Endothelial cell (in vitro differentiated cells): ENCODE measurements at regions not wholly inside any gene's neighbourhood (a gene's known extent, or its start where the extent isn't known, plus 50 kb on each side); places are given as distances from the start of the nearest gene placed in this dataset.
A peak's percentile ranks its signal among the peaks of the same experiment; 100 is the strongest.

Source experiments
- DNase-seq: peaks from one replicate; pipeline ENCODE4 v3.0.0; 2021; ENCODE audit warnings: low spot score
- H3K27ac Mint-ChIP-seq: one replicate; pipeline ENCODE4 v1.8.0; 2021; ENCODE audit warnings: mixed read lengths, inconsistent platforms; ENCODE audit not compliant: unreplicated experiment
- H3K27me3 Mint-ChIP-seq: one replicate; pipeline ENCODE4 v1.8.0; 2021; ENCODE audit warnings: mild to moderate bottlenecking, moderate library complexity, mixed read lengths, inconsistent platforms; ENCODE audit not compliant: unreplicated experiment
- H3K36me3 Mint-ChIP-seq: one replicate; pipeline ENCODE4 v1.8.0; 2021; ENCODE audit warnings: mild to moderate bottlenecking, low read depth, mixed read lengths, inconsistent platforms; ENCODE audit not compliant: unreplicated experiment
- H3K4me1 Mint-ChIP-seq: one replicate; pipeline ENCODE4 v1.8.0; 2021; ENCODE audit warnings: mild to moderate bottlenecking, mixed read lengths, inconsistent platforms; ENCODE audit not compliant: unreplicated experiment
- H3K4me3 Mint-ChIP-seq: one replicate; pipeline ENCODE4 v1.8.0; 2021; ENCODE audit warnings: mild to moderate bottlenecking, mixed read lengths, inconsistent platforms; ENCODE audit not compliant: unreplicated experiment
- H3K9me3 Mint-ChIP-seq: one replicate; pipeline ENCODE4 v1.8.0; 2021; ENCODE audit warnings: mixed read lengths, inconsistent platforms; ENCODE audit not compliant: unreplicated experiment
- CTCF ChIP-seq: fragments of 200-600 bp; sonication (generic); IDR thresholded peaks from one replicate; pipeline ENCODE4 v1.5.0; 2021; ENCODE audit warnings: antibody characterized with exemption; ENCODE audit not compliant: unreplicated experiment

DNA sequence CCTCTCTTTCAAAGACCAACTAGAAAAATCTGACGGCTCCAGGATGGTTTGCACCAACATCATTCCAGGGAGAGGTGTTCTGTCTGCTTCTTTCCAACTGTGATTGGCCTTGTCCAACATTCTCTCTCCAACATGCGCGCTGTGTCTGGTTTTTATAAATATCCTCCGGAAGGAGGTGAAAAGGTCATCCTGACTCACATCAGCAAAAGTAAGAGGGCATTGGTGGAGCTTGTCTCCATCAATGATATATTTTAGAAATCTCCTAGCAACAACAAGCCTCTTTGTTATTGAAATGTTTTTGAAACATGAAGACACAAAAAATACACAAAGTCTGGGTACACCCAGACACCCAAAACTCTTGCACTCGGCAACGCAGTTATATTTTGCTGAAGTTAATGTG lies 475.3 kb upstream of the JARID2 start:
- Mint-ChIP-seq H3K27me3 (peaks cover 3% of the 10 kb centered on the region), H3K36me3 (no peaks in the 10 kb centered on the region), H3K4me1 (peaks cover 21% of the 10 kb centered on the region), H3K9me3 (no peaks in the 10 kb centered on the region), H3K4me3 (no peak overlapping the region), H3K27ac (no peak overlapping the region)
- TF ChIP-seq CTCF = no peak
- DNase-seq = no peak

GRCh38 chr6:14771016-14771415 lies 474.9 kb upstream of the JARID2 start:
- H3K36me3 Mint-ChIP-seq = no peaks in the 10 kb centered on the region
- H3K4me1 Mint-ChIP-seq = peaks cover 17% of the 10 kb centered on the region
- H3K9me3 Mint-ChIP-seq = no peaks in the 10 kb centered on the region
- peaks cover 3% of the 10 kb centered on the region for H3K27me3 Mint-ChIP-seq
- no peak for TF ChIP-seq CTCF
- peak overlapping the region; percentile 42 for H3K27ac Mint-ChIP-seq
- DNase-seq = no peak
- no peak overlapping the region for H3K4me3 Mint-ChIP-seq

GRCh38 chr6:14772188-14772587 lies 473.7 kb upstream of the JARID2 start:
- no peaks in the 10 kb centered on the region for H3K36me3 Mint-ChIP-seq
- no peak for TF ChIP-seq CTCF
- H3K27ac Mint-ChIP-seq = no peak overlapping the region
- no peak overlapping the region for H3K4me3 Mint-ChIP-seq
- no peak for DNase-seq
- peaks cover 17% of the 10 kb centered on the region for H3K4me1 Mint-ChIP-seq
- H3K27me3 Mint-ChIP-seq = peaks cover 2% of the 10 kb centered on the region
- no peaks in the 10 kb centered on the region for H3K9me3 Mint-ChIP-seq

- H3K27ac Mint-ChIP-seq = no peak overlapping the region
- TF ChIP-seq CTCF = no peak
- peaks cover 2% of the 10 kb centered on the region for H3K27me3 Mint-ChIP-seq
- H3K36me3 Mint-ChIP-seq = no peaks in the 10 kb centered on the region
- H3K4me1 Mint-ChIP-seq = peaks cover 20% of the 10 kb centered on the region
- DNase-seq = no peak
- no peaks in the 10 kb centered on the region for H3K9me3 Mint-ChIP-seq
- no peak overlapping the region for H3K4me3 Mint-ChIP-seq
These were observed 470.3 kb upstream of the JARID2 start for GRCh38 chr6:14775528-14775927.

GRCh38 chr6:14776307-14776706 lies 469.6 kb upstream of the JARID2 start:
- Mint-ChIP-seq H3K27me3 (peaks cover 2% of the 10 kb centered on the region), H3K4me3 (no peak overlapping the region), H3K9me3 (no peaks in the 10 kb centered on the region), H3K27ac (no peak overlapping the region), H3K4me1 (peaks cover 15% of the 10 kb centered on the region), H3K36me3 (no peaks in the 10 kb centered on the region)
- no peak for DNase-seq
- TF ChIP-seq CTCF = no peak
